ENCODE measurements at regions not wholly inside any gene's neighbourhood (a gene's known extent, or its start where the extent isn't known, plus 50 kb on each side); places are given as distances from the start of the nearest gene placed in this dataset.

GRCh38 chr6:23031986-23032385 lies 462.6 kb downstream of the HDGFL1 start:
- DNase-seq (ENCODE audit: low read depth in 2 of 2) = peak; percentile 3 to 46
- no peak for TF ChIP-seq EZH2 (IDR thresholded peaks at IDR 0.05; ENCODE audit: low read length, missing control alignments)
- TF ChIP-seq CTCF (conservative IDR thresholded peaks at IDR 0.05 in 1 of 2, IDR thresholded peaks at IDR 0.05 in 1 of 2; ENCODE audit: low read depth in 1 of 2, low read length in 2 of 2) = peak in 1 of 2 donors; percentile 14
- no peak overlapping the region for H3K27ac ChIP-seq (ENCODE audit: insufficient read depth, low read length)
- H3K4me3 ChIP-seq (replicated peaks in 1 of 4; ENCODE audit: control extremely low read depth in 1 of 4, insufficient read depth in 1 of 4, low read depth in 3 of 4, low read length in 4 of 4) = no peak overlapping the region
- H2AFZ ChIP-seq (ENCODE audit: low read length) = no peak overlapping the region
- no peaks in the 10 kb centered on the region for H3K36me3 ChIP-seq (ENCODE audit: control insufficient read depth, insufficient read depth, low read length)
- H3K27me3 ChIP-seq (ENCODE audit: control insufficient read depth, insufficient read depth, low read length) = no peaks in the 10 kb centered on the region
- H3K4me1 ChIP-seq (ENCODE audit: control insufficient read depth, extremely low read depth, insufficient read depth, low read length) = no peaks in the 10 kb centered on the region
- no peak overlapping the region for H3K4me2 ChIP-seq (ENCODE audit: extremely low read depth, insufficient read depth, low read length)
- H4K20me1 ChIP-seq (ENCODE audit: control insufficient read depth, extremely low read depth, insufficient read depth, low read length) = no peaks in the 10 kb centered on the region
- H3K9me3 ChIP-seq (ENCODE audit: control insufficient read depth, insufficient read depth, low read depth, low read length) = no peaks in the 10 kb centered on the region
- H3K79me2 ChIP-seq (ENCODE audit: control insufficient read depth, insufficient read depth, low read length) = no peaks in the 10 kb centered on the region
- no peak overlapping the region for H3K9ac ChIP-seq (ENCODE audit: insufficient read depth, low read length)

- Histone ChIP-seq H4K20me1 (ENCODE audit: control insufficient read depth, extremely low read depth, insufficient read depth, low read length) (no peaks in the 10 kb centered on the region), H3K4me3 (replicated peaks in 1 of 4; ENCODE audit: control extremely low read depth in 1 of 4, insufficient read depth in 1 of 4, low read depth in 3 of 4, low read length in 4 of 4) (no peak overlapping the region), H3K79me2 (ENCODE audit: control insufficient read depth, insufficient read depth, low read length) (no peaks in the 10 kb centered on the region), H3K4me1 (ENCODE audit: control insufficient read depth, extremely low read depth, insufficient read depth, low read length) (no peaks in the 10 kb centered on the region), H3K9ac (ENCODE audit: insufficient read depth, low read length) (no peak overlapping the region), H2AFZ (ENCODE audit: low read length) (no peak overlapping the region), H3K27ac (ENCODE audit: insufficient read depth, low read length) (no peak overlapping the region), H3K27me3 (ENCODE audit: control insufficient read depth, insufficient read depth, low read length) (no peaks in the 10 kb centered on the region), H3K4me2 (ENCODE audit: extremely low read depth, insufficient read depth, low read length) (no peak overlapping the region), H3K36me3 (ENCODE audit: control insufficient read depth, insufficient read depth, low read length) (no peaks in the 10 kb centered on the region), H3K9me3 (ENCODE audit: control insufficient read depth, insufficient read depth, low read depth, low read length) (no peaks in the 10 kb centered on the region)
- TF ChIP-seq EZH2 (IDR thresholded peaks at IDR 0.05; ENCODE audit: low read length, missing control alignments) (no peak), CTCF (conservative IDR thresholded peaks at IDR 0.05 in 1 of 2, IDR thresholded peaks at IDR 0.05 in 1 of 2; ENCODE audit: low read depth in 1 of 2, low read length in 2 of 2) (no peak)
- DNase-seq (ENCODE audit: low read depth in 2 of 2) = no peak
Measured at GRCh38 chr6:23034926-23035325, 465.6 kb downstream of the HDGFL1 start.

GRCh38 chr6:23036406-23036983 lies 467.1 kb downstream of the HDGFL1 start:
- no peaks in the 10 kb centered on the region for H3K4me1 ChIP-seq (ENCODE audit: control insufficient read depth, extremely low read depth, insufficient read depth, low read length)
- no peak overlapping the region for H2AFZ ChIP-seq (ENCODE audit: low read length)
- no peaks in the 10 kb centered on the region for H3K79me2 ChIP-seq (ENCODE audit: control insufficient read depth, insufficient read depth, low read length)
- H3K36me3 ChIP-seq (ENCODE audit: control insufficient read depth, insufficient read depth, low read length) = no peaks in the 10 kb centered on the region
- H3K4me3 ChIP-seq (replicated peaks in 1 of 4; ENCODE audit: control extremely low read depth in 1 of 4, insufficient read depth in 1 of 4, low read depth in 3 of 4, low read length in 4 of 4) = no peak overlapping the region
- no peaks in the 10 kb centered on the region for H3K27me3 ChIP-seq (ENCODE audit: control insufficient read depth, insufficient read depth, low read length)
- H3K4me2 ChIP-seq (ENCODE audit: extremely low read depth, insufficient read depth, low read length) = no peak overlapping the region
- peak in 1 of 2 donors; percentile 28 for DNase-seq (ENCODE audit: low read depth in 2 of 2)
- no peak overlapping the region for H3K9ac ChIP-seq (ENCODE audit: insufficient read depth, low read length)
- no peaks in the 10 kb centered on the region for H4K20me1 ChIP-seq (ENCODE audit: control insufficient read depth, extremely low read depth, insufficient read depth, low read length)
- H3K9me3 ChIP-seq (ENCODE audit: control insufficient read depth, insufficient read depth, low read depth, low read length) = no peaks in the 10 kb centered on the region
- TF ChIP-seq EZH2 (IDR thresholded peaks at IDR 0.05; ENCODE audit: low read length, missing control alignments) = no peak
- TF ChIP-seq CTCF (conservative IDR thresholded peaks at IDR 0.05 in 1 of 2, IDR thresholded peaks at IDR 0.05 in 1 of 2; ENCODE audit: low read depth in 1 of 2, low read length in 2 of 2) = no peak
- H3K27ac ChIP-seq (ENCODE audit: insufficient read depth, low read length) = no peak overlapping the region
